Stimulated activated naive CD8-positive, alpha-beta T cell treated with anti-CD3 and anti-CD28 coated beads, Interleukin-15, Interleukin-2, amounts not matched to agents 100 U/mL and 50 U/mL, for 24 hours (primary cell): ENCODE measurements at regions not wholly inside any gene's neighbourhood (a gene's known extent, or its start where the extent isn't known, plus 50 kb on each side); places are given as distances from the start of the nearest gene placed in this dataset.

ENCODE experiments used
- ATAC-seq: fragments of 150-1000 bp; cut with Tn5 transposase; one replicate; pipeline ENCODE4 v1.10.0; 2021
- DNase-seq: peaks from one replicate; pipeline ENCODE4 v3.0.0; 2021

- DNase-seq (no peak), ATAC-seq (peak; percentile 96)
These were observed 415.0 kb downstream of the FOXO1 start for GRCh38 chr13:40251343-40252032.

GRCh38 chr13:40252241-40252640 lies 414.2 kb downstream of the FOXO1 start:
- DNase-seq: no peak
- no peak for ATAC-seq

- ATAC-seq (no peak), DNase-seq (no peak)
These were observed 413.8 kb downstream of the FOXO1 start for GRCh38 chr13:40252676-40253075.

- DNase-seq (no peak), ATAC-seq (no peak)
These were observed 412.0 kb downstream of the FOXO1 start for GRCh38 chr13:40254394-40254793.

DNA sequence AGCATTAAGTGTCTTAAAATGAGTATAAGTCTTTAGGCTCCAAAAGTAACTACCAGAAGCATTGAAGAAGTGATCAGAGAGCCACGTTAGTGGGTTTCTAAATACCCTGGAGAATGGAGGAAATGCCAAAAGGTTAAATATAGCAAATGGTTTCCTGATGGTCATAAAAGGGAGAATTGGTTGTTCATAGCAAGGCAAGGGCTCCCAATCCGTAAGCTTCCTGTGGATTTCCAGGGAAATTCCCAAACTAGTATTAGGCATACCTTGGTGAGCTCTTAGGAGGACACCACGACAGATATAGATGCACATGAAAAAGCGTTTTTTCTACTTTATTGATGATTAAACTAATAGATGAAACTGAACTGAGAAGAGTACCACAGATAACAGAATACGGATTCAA lies 410.9 kb downstream of the FOXO1 start:
- DNase-seq: no peak

DNA sequence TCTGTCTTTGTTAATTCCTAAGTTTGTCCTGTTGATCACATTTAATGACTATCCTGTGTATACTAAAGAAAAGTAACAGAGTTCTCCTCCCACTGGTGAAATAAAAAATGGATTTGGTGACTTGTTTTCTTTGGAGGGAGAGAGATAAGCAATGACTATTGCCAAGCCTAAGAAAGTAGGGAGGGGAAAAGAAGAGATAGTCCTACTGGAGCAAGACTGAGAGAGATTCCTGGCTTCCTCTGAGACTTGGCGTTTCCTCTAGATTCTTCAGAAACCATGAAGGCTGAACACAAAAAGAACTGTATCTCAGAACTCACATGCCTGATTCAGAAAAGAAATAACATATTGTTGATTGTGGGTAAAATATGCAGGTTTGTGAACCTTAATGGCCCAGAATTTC lies 406.5 kb downstream of the FOXO1 start:
- no peak for ATAC-seq
- no peak for DNase-seq

More for the DNA sequence above, 410.9 kb downstream of the FOXO1 start:
- no peak for ATAC-seq

DNA sequence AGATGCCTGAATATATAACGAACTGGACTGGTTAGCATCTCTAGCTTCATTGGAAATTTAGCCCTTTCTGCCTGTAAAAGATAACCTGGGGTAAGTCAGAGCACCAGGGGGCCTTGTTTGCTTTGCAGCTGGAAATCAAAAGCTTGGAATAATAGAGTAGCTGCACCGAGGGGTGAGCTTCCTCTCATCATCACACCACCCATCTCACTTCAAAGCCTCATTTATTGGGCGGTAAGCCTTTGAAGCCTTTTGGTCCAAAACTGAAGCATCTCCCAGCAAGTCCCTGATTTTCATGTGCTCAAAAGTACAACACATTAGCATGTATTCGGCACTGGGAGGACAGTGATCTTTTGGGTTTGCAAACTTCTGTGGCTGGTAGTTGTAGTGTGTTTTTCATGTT lies 405.1 kb downstream of the FOXO1 start:
- ATAC-seq (no peak), DNase-seq (no peak)

DNA sequence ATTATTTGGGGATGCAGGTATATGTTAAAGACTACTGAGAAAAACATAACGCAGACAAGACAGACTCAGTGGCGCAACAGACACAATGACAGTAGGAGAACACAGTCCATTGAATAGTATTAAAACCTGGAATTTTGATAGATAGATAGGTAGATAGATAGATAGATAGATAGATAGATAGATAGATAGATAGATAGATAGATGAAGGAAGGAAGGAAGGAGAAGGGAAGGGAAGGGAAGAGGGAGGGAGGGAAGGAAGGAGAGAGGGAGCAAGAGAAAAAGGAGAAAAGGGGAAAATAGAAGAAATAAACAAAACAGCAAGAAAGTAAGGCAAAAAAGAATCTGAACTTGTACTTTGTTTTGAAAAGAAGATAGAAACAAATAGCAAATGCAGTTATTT lies 404.5 kb downstream of the FOXO1 start:
- no peak for DNase-seq
- ATAC-seq: no peak

GRCh38 chr13:40269086-40269485 lies 397.4 kb downstream of the FOXO1 start:
- no peak for DNase-seq
- ATAC-seq: no peak

- ATAC-seq: no peak
These were observed 395.7 kb downstream of the FOXO1 start for GRCh38 chr13:40270726-40271125.

GRCh38 chr13:40271271-40271885 lies 395.1 kb downstream of the FOXO1 start:
- DNase-seq: no peak
- ATAC-seq: no peak

More at GRCh38 chr13:40270726-40271125, 395.7 kb downstream of the FOXO1 start:
- no peak for DNase-seq

GRCh38 chr13:40271931-40272775 lies 394.3 kb downstream of the FOXO1 start:
- ATAC-seq (peak; percentile 86), DNase-seq (peak; percentile 61)

DNA sequence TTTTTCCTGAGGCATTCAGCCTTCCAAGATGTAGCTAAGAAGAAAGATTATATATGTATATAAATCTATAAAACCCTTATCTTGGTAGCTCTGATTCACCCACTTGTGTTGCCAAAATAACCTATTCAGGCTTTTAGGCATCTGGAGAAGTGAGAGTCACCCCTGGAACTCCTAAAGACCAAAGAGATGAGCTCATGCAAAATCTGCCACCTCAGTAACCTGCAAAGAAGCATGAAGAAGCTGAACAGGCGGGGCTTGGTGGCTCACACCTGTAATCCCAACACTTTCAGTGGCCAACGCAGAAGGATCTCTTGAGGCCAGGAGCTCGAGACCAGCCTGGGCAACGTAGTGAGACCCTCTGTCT lies 393.7 kb downstream of the FOXO1 start:
- DNase-seq: no peak
- ATAC-seq: peak; percentile 56

- ATAC-seq (no peak), DNase-seq (no peak)
These were observed 393.0 kb downstream of the FOXO1 start for GRCh38 chr13:40273253-40274025.

- ATAC-seq (no peak), DNase-seq (no peak)
These were observed 392.3 kb downstream of the FOXO1 start for GRCh38 chr13:40274103-40274502.

GRCh38 chr13:40275155-40275554 lies 391.3 kb downstream of the FOXO1 start:
- DNase-seq (no peak), ATAC-seq (no peak)

DNA sequence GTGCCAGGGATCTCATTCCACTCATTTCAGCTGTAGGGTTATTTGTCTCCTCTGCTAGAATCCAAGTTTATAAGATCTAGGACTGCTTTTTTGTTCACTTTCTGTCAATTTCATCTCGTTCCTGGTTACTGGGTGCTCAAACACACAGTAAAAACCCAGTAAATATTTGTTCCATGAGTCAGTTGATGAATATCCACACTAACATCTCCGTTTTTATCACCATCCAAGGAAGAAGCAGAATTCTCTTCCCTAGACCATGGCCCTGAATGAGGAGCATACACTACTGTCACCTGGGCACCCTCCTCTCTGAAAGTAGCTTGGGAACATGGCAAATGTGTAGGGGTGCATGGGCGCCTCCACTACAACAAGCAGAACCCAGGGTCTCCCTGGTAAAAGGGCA lies 390.8 kb downstream of the FOXO1 start:
- no peak for ATAC-seq
- DNase-seq: no peak

DNA sequence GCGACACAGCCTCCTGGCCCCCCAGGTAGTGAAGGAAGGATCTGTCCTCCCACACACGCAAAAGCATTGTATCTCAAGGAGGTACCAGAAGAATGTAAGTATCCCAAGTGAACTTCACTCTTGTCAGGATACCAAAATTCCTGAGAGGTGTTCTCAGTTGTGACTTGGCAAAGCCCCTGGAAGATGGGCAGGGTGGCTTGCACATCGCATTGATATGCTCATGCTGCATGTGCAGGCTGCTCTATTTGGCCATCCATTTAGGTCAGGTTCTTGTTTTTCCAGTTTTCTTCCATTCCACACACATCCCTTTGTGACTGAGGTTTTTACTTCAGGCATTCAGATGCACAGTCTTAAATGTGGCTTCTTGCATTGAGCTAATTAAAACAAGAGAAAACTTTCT lies 382.8 kb downstream of the FOXO1 start:
- no peak for ATAC-seq

GRCh38 chr13:40285634-40286033 lies 380.8 kb downstream of the FOXO1 start:
- ATAC-seq (no peak), DNase-seq (no peak)

More for the DNA sequence above, 382.8 kb downstream of the FOXO1 start:
- DNase-seq: no peak

GRCh38 chr13:40287428-40287827 lies 379.0 kb downstream of the FOXO1 start:
- DNase-seq: no peak
- ATAC-seq: no peak

- ATAC-seq (no peak), DNase-seq (no peak)
These were observed 378.2 kb downstream of the FOXO1 start for GRCh38 chr13:40288259-40288658.

- ATAC-seq (no peak), DNase-seq (no peak)
These were observed 375.7 kb downstream of the FOXO1 start for GRCh38 chr13:40290758-40291157.
